Panc1 (cell line): ENCODE measurements at regions not wholly inside any gene's neighbourhood (a gene's known extent, or its start where the extent isn't known, plus 50 kb on each side); places are given as distances from the start of the nearest gene placed in this dataset.

Experiments
- ATAC-seq: fragments of 200-7000 bp; cut with Tn5 transposase; 2 replicates; pipeline ENCODE4 v1.9.1; 2020; ENCODE audit warnings: mild to moderate bottlenecking, moderate library complexity
- BruUV-seq: library from RNA; stranded (reverse); fragments of 400-500 nt; replicated peaks from 2 replicates; lab custom pipeline; 2021; lab: Mats Ljungman, UMichigan
- CTCF ChIA-PET: fragments of 300-600 bp; sonication (Branson Sonifier 250); formaldehyde crosslinking; loops from one replicate; lab custom pipeline; 2022; ENCODE audit warnings: antibody characterized with exemption; lab: Charles Lee
- POLR2A ChIA-PET: fragments of 300-600 bp; sonication (Branson Sonifier 250); formaldehyde crosslinking; loops from one replicate; lab custom pipeline; 2022; ENCODE audit warnings: antibody characterized with exemption; lab: Charles Lee
- DNase-seq: peaks from one replicate; pipeline ENCODE4 v3.0.0-alpha.2; 2010; ENCODE audit warnings: low read depth, low spot score
- H3K27ac ChIP-seq: 2 replicates; pipeline ENCODE4 v1.5.1; 2011; ENCODE audit warnings: mild to moderate bottlenecking, low read length, inconsistent platforms
- H3K27me3 ChIP-seq: fragments of 200-500 bp; sonication (Bioruptor generic); 2 replicates; pipeline ENCODE4 v1.6.0; 2014; ENCODE audit warnings: low read length, inconsistent platforms; ENCODE audit not compliant: control insufficient read depth, insufficient read depth
- H3K36me3 ChIP-seq: fragments of 200-500 bp; sonication (Bioruptor generic); 2 replicates; pipeline ENCODE4 v1.5.1; 2014; ENCODE audit warnings: inconsistent platforms, mild to moderate bottlenecking, low read length, moderate library complexity; ENCODE audit not compliant: control insufficient read depth, insufficient read depth
- H3K4me1 ChIP-seq: 2 replicates; pipeline ENCODE4 v1.5.1; 2011; ENCODE audit warnings: inconsistent platforms, mild to moderate bottlenecking, low read length, moderate library complexity; ENCODE audit not compliant: control insufficient read depth, insufficient read depth
- H3K4me3 ChIP-seq, 2 experiments: 2 replicates each; pipeline ENCODE4 v1.5.1; 2011 to 2012; ENCODE audit warnings: low read depth in 2 of 2, low read length in 2 of 2, mild to moderate bottlenecking in 2 of 2, inconsistent platforms in 1 of 2, moderate library complexity in 1 of 2
- H3K9me3 ChIP-seq: fragments of 200-500 bp; sonication (Bioruptor generic); 2 replicates; pipeline ENCODE4 v1.5.1; 2014; ENCODE audit warnings: low read depth, mild to moderate bottlenecking, inconsistent platforms, low read length, moderate library complexity; ENCODE audit not compliant: control insufficient read depth, insufficient read depth
- CTCF ChIP-seq: fragments of 450-650 bp; IDR thresholded peaks from 2 replicates; pipeline ENCODE4 v1.5.1; 2017; ENCODE audit warnings: mild to moderate bottlenecking
- POLR2AphosphoS5 ChIP-seq: IDR thresholded peaks from 2 replicates; pipeline ENCODE4 v1.6.1; 2012; ENCODE audit warnings: mild to moderate bottlenecking, low read depth, low read length, moderate library complexity
- REST ChIP-seq, 2 experiments: IDR thresholded peaks; 2 replicates each; pipeline ENCODE4 v1.6.1; 2011 to 2012; ENCODE audit warnings: low read depth in 2 of 2, control low read depth in 1 of 2, low read length in 1 of 2, mild to moderate bottlenecking in 1 of 2, moderate library complexity in 1 of 2; ENCODE audit not compliant: insufficient read depth in 1 of 2
- SIN3A ChIP-seq: IDR thresholded peaks from 2 replicates; pipeline ENCODE4 v1.6.1; 2012; ENCODE audit warnings: low read depth, mild to moderate bottlenecking, low read length, moderate library complexity, borderline replicate concordance; ENCODE audit not compliant: insufficient read depth
- TCF7L2 ChIP-seq: IDR thresholded peaks from 2 replicates; pipeline ENCODE4 v1.6.1; 2011; ENCODE audit warnings: mild to moderate bottlenecking, low read depth, low read length, inconsistent platforms
- in situ Hi-C: cut with HindIII; loops from 2 replicates; pipeline ENCODE4 v1.10.0; 2016; ENCODE audit warnings: low sequenced_read_pairs, low pct_unique_long_range_greater_than_20kb
- intact Hi-C: fragments of 100-400 bp; cut with micrococcal nuclease; formaldehyde crosslinking; loops from one replicate; pipeline ENCODE4 v1.10.0; 2022; ENCODE audit not compliant: unreplicated experiment

- H3K4me3 ChIP-seq, result no peak overlapping the region
- no peaks in the 10 kb centered on the region for H3K9me3 ChIP-seq
- H3K27ac ChIP-seq, result no peak overlapping the region
- H3K36me3 ChIP-seq, result no peaks in the 10 kb centered on the region
- intact Hi-C loops (no loop called here), in situ Hi-C loops (no loop called here)
- DNase-seq (no peak), ATAC-seq (no peak)
- ChIA-PET CTCF (no interaction called here), POLR2A (no interaction called here)
- H3K4me1 ChIP-seq, result no peaks in the 10 kb centered on the region
- TF ChIP-seq REST (IDR thresholded peaks at IDR 0.05; ENCODE audit: insufficient read depth in 1 of 2, low read depth in 2 of 2, low read length in 1 of 2) (no peak), SIN3A (no peak), POLR2AphosphoS5 (no peak), CTCF (no peak), TCF7L2 (no peak)
- BruUV-seq, result no TSS peak
- H3K27me3 ChIP-seq, result no peaks in the 10 kb centered on the region
Observed at GRCh38 chr10:2252096-2252495, 514.8 kb upstream of the ADARB2 start.

- Histone ChIP-seq H3K9me3 (no peaks in the 10 kb centered on the region), H3K4me1 (no peaks in the 10 kb centered on the region), H3K4me3 (no peak overlapping the region), H3K27ac (no peak overlapping the region), H3K36me3 (no peaks in the 10 kb centered on the region), H3K27me3 (no peaks in the 10 kb centered on the region)
- TF ChIP-seq SIN3A (no peak), TCF7L2 (no peak), POLR2AphosphoS5 (no peak), REST (IDR thresholded peaks at IDR 0.05; ENCODE audit: insufficient read depth in 1 of 2, low read depth in 2 of 2, low read length in 1 of 2) (no peak), CTCF (no peak)
- no peak for DNase-seq
- CTCF ChIA-PET, result no interaction called here
- in situ Hi-C loops (no loop called here), intact Hi-C loops (no loop called here)
- POLR2A ChIA-PET, result no interaction called here
- ATAC-seq, result no peak
- BruUV-seq, result no TSS peak
Observed at GRCh38 chr10:2251631-2252030, 514.3 kb upstream of the ADARB2 start.
